Activated B cell treated with CpG ODN at 0.5 μM for 24 hours (primary cell): ENCODE measurements at regions not wholly inside any gene's neighbourhood (a gene's known extent, or its start where the extent isn't known, plus 50 kb on each side); places are given as distances from the start of the nearest gene placed in this dataset.

ENCODE experiments used
- ATAC-seq: fragments of 200-7000 bp; cut with Tn5 transposase; one replicate; pipeline ENCODE4 v1.10.0; 2021; ENCODE audit warnings: low read depth, mild to moderate bottlenecking, moderate library complexity
- CTCF ChIA-PET: fragments of 350-600 bp; sonication (Branson Sonifier 250); formaldehyde crosslinking; loops from one replicate; lab custom pipeline; 2021; ENCODE audit warnings: antibody characterized with exemption; lab: Charles Lee
- POLR2A ChIA-PET: fragments of 350-600 bp; sonication (Branson Sonifier 250); formaldehyde crosslinking; loops from one replicate; lab custom pipeline; 2021; ENCODE audit warnings: antibody characterized with exemption; lab: Charles Lee
- DNase-seq: peaks from one replicate; pipeline ENCODE4 v3.0.0; 2022
- H3K27ac Mint-ChIP-seq: one replicate; pipeline ENCODE4 v1.8.0; 2020; ENCODE audit warnings: mixed read lengths
- H3K27me3 Mint-ChIP-seq: one replicate; pipeline ENCODE4 v1.8.0; 2021; ENCODE audit warnings: mixed read lengths
- H3K36me3 Mint-ChIP-seq: one replicate; pipeline ENCODE4 v1.8.0; 2021; ENCODE audit warnings: low read depth, mixed read lengths
- H3K4me1 Mint-ChIP-seq: one replicate; pipeline ENCODE4 v1.8.0; 2021; ENCODE audit warnings: mixed read lengths
- H3K4me3 Mint-ChIP-seq: one replicate; pipeline ENCODE4 v1.8.0; 2020; ENCODE audit warnings: mild to moderate bottlenecking, mixed read lengths
- H3K9me3 Mint-ChIP-seq: one replicate; pipeline ENCODE4 v1.8.0; 2020; ENCODE audit warnings: mixed read lengths
- intact Hi-C: fragments of 100-400 bp; cut with micrococcal nuclease; formaldehyde crosslinking; loops from one replicate; pipeline ENCODE4 v1.15.1; 2024
- TF ChIP-seq, protein P1 (sequence below): fragments of 200-600 bp; IDR thresholded peaks from one replicate; pipeline ENCODE4 v1.8.0; 2022; ENCODE audit warnings: antibody characterized with exemption, mild to moderate bottlenecking

DNA sequence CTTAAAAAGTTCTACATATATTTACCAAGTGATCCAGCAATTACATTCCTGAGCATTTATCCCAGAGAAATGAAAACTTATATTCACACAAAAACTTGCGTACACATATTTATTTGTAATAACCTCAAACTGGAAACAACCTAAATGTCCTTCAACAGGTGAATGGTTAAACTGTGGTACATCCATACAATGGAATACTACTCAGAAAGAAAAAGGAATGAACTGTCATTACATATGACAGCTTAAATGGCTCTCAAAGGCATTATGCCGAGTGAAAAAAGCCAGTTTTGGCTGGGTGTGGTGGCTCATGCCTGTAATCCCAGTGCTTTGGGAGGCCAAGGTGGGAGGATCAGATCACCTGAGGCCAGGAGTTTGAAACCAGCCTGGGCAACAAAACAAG is 79.1 kb upstream of the DYNC1I2 start:
- TF ChIP-seq, protein P1, sequence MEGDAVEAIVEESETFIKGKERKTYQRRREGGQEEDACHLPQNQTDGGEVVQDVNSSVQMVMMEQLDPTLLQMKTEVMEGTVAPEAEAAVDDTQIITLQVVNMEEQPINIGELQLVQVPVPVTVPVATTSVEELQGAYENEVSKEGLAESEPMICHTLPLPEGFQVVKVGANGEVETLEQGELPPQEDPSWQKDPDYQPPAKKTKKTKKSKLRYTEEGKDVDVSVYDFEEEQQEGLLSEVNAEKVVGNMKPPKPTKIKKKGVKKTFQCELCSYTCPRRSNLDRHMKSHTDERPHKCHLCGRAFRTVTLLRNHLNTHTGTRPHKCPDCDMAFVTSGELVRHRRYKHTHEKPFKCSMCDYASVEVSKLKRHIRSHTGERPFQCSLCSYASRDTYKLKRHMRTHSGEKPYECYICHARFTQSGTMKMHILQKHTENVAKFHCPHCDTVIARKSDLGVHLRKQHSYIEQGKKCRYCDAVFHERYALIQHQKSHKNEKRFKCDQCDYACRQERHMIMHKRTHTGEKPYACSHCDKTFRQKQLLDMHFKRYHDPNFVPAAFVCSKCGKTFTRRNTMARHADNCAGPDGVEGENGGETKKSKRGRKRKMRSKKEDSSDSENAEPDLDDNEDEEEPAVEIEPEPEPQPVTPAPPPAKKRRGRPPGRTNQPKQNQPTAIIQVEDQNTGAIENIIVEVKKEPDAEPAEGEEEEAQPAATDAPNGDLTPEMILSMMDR: no peak
- Mint-ChIP-seq H3K36me3 (no peaks in the 10 kb centered on the region), H3K4me3 (no peak overlapping the region), H3K4me1 (no peaks in the 10 kb centered on the region), H3K9me3 (no peaks in the 10 kb centered on the region), H3K27ac (no peak overlapping the region), H3K27me3 (peaks cover 15% of the 10 kb centered on the region)
- ChIA-PET POLR2A (no interaction called here), CTCF (no interaction called here)
- no peak for DNase-seq
- no peak for ATAC-seq
- intact Hi-C loops: no loop called here

DNA sequence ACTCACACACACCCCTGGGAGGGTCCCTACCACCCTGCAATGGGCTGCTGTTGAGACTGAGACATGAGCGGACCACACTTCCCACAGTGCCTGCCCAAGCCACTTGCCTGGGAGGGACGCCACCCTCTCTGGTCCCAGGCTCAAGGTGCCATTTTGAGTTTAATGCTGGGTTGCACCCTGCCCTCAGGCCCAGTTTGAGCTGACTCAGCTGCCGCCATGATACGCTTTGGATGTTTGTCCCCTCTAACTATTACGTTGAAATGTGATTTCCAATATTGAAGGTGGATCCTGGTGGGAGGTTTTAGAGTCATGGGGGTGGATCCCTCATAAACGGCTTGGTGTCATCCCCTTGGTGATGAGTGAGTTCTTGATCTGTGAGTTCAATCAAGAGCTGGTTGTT is 76.4 kb upstream of the DYNC1I2 start:
- CTCF ChIA-PET: interaction anchor here (0.7 kb wide), 1 partner anchor 581 kb away, joined by 3 read pairs; no protein-coding TSS in a partner anchor

DNA sequence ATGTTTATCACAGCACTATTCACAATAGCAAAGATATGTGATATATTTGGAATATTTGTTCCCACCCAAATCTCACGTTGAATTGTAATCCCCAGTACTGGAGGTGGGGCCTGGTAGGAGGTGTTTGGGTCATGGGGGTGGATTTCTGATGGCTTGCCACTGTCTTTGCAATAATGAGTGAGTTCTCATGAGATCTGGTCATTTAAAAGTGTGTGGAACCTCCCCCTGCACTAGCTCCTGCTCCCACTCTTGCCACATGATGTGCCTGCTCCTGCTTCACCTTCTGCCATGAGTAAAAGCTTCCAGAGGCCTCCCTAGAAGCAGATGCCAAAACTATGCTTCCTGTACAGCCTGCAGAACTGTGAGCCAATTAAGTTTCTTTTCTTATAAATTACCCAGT is 72.2 kb upstream of the DYNC1I2 start:
- DNase-seq: no peak
- H3K27me3 Mint-ChIP-seq: no peaks in the 10 kb centered on the region
- intact Hi-C loops: no loop called here
- no peaks in the 10 kb centered on the region for H3K4me1 Mint-ChIP-seq
- H3K4me3 Mint-ChIP-seq: no peak overlapping the region
- ChIA-PET POLR2A (no interaction called here), CTCF (no interaction called here)
- H3K9me3 Mint-ChIP-seq: no peaks in the 10 kb centered on the region
- H3K36me3 Mint-ChIP-seq: no peaks in the 10 kb centered on the region
- no peak for ATAC-seq
- TF ChIP-seq, protein P1: no peak
- no peak overlapping the region for H3K27ac Mint-ChIP-seq

More for the DNA sequence above, 76.4 kb upstream of the DYNC1I2 start:
- no peak for ATAC-seq
- H3K36me3 Mint-ChIP-seq: no peaks in the 10 kb centered on the region
- DNase-seq: no peak
- intact Hi-C loops: no loop called here
- H3K9me3 Mint-ChIP-seq: no peaks in the 10 kb centered on the region
- H3K4me1 Mint-ChIP-seq: no peaks in the 10 kb centered on the region
- peaks cover 6% of the 10 kb centered on the region for H3K27me3 Mint-ChIP-seq
- TF ChIP-seq, protein P1: no peak
- no peak overlapping the region for H3K27ac Mint-ChIP-seq
- no peak overlapping the region for H3K4me3 Mint-ChIP-seq
- POLR2A ChIA-PET: no interaction called here

DNA sequence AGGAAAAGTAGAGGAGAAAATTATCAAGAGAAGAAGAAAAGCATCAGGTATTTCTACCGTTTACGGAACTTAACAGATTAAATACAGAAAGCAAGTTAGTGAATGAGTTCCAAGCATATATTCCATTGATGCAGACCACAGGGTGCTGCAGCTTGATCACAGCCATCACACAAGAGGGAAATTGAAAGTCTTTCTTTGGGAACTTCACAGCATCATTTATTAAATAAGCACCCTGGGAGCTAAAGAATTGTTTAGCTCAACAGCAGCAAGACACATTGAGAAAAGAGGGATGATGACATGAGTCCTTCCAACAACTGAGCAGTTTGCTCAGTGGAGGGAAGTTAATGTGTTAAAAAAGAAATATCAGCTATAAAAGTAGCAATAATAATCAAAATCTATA is 69.3 kb upstream of the DYNC1I2 start:
- POLR2A ChIA-PET: no interaction called here
- TF ChIP-seq, protein P1: no peak
- Mint-ChIP-seq H3K27me3 (no peaks in the 10 kb centered on the region), H3K9me3 (no peaks in the 10 kb centered on the region), H3K4me1 (no peaks in the 10 kb centered on the region), H3K4me3 (no peak overlapping the region), H3K27ac (no peak overlapping the region), H3K36me3 (no peaks in the 10 kb centered on the region)
- intact Hi-C loops: no loop called here
- CTCF ChIA-PET: no interaction called here
- DNase-seq: no peak
- no peak for ATAC-seq

DNA sequence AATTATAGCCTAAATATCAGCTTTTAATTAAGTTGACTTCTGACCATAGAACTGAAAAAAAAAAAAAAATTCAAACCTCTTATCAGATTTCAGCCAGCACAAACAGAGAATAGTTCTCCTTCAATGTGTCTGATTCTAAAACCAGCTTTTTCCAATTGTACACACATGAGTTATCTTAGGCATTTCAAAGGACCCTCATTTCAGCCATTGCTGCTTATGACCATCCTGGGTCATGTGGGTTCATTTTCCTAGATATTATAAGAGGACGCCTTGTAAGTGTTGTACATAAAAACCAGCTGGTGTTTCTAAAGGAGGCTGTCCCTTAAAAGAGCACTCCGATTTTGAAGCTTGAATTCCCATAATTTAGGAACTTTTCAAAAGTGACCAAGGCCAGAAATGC is 62.3 kb upstream of the DYNC1I2 start:
- peaks cover 3% of the 10 kb centered on the region for H3K36me3 Mint-ChIP-seq

More for the DNA sequence above, 62.3 kb upstream of the DYNC1I2 start:
- TF ChIP-seq, protein P1: no peak
- H3K27me3 Mint-ChIP-seq: peaks cover 5% of the 10 kb centered on the region
- intact Hi-C loops: no loop called here
- no peak overlapping the region for H3K27ac Mint-ChIP-seq
- DNase-seq (no peak), ATAC-seq (no peak)
- no peaks in the 10 kb centered on the region for H3K4me1 Mint-ChIP-seq
- ChIA-PET CTCF (interaction anchor here (0.6 kb wide), 1 partner anchor 256 kb away, joined by 3 read pairs; no protein-coding TSS in a partner anchor), POLR2A (no interaction called here)
- no peak overlapping the region for H3K4me3 Mint-ChIP-seq
- peaks cover 5% of the 10 kb centered on the region for H3K9me3 Mint-ChIP-seq
